Head of caudate nucleus (tissue), 42 donors: ENCODE measurements at regions not wholly inside any gene's neighbourhood (a gene's known extent, or its start where the extent isn't known, plus 50 kb on each side); places are given as distances from the start of the nearest gene placed in this dataset.
A peak's percentile ranks its signal among the peaks of the same experiment; 100 is the strongest.

Experiments
- DNase-seq, 42 donors: peaks; one replicate each; pipeline versions ENCODE4 v3.0.0 to v3.0.0-alpha.2; 2020 to 2021; ENCODE audit warnings: mixed read lengths in 7 of 42
- intact Hi-C: fragments of 100-400 bp; cut with DNase I; formaldehyde crosslinking; loops from one replicate; pipeline ENCODE4 v1.15.0; 2022

- no peak for DNase-seq
- intact Hi-C loops: no loop called here
These were observed 154.0 kb upstream of the MANEA start for GRCh38 chr6:95423331-95423730.

- intact Hi-C loops: no loop called here
- peak in 34 of 42 donors; percentile 7 to 79 (median 50) for DNase-seq
These were observed 145.6 kb upstream of the MANEA start for GRCh38 chr6:95431637-95432228.

GRCh38 chr6:95439741-95440140 is 137.6 kb upstream of the MANEA start:
- intact Hi-C loops: no loop called here
- no peak for DNase-seq

GRCh38 chr6:95448208-95448607 is 129.1 kb upstream of the MANEA start:
- intact Hi-C loops: no loop called here
- DNase-seq: no peak

- DNase-seq: no peak
- intact Hi-C loops: no loop called here
These were observed 107.8 kb upstream of the MANEA start for GRCh38 chr6:95469511-95469910.

- intact Hi-C loops: no loop called here
These were observed 98.4 kb upstream of the MANEA start for GRCh38 chr6:95478941-95479340.

GRCh38 chr6:95487817-95488216 is 89.5 kb upstream of the MANEA start:
- DNase-seq: no peak
- intact Hi-C loops: no loop called here

More at GRCh38 chr6:95478941-95479340, 98.4 kb upstream of the MANEA start:
- no peak for DNase-seq

GRCh38 chr6:95489185-95489863 is 88.0 kb upstream of the MANEA start:
- DNase-seq: no peak
- intact Hi-C loops: no loop called here

GRCh38 chr6:95496769-95497426 is 80.4 kb upstream of the MANEA start:
- intact Hi-C loops: no loop called here
- no peak for DNase-seq

- intact Hi-C loops: no loop called here
- DNase-seq: no peak
These were observed 76.1 kb upstream of the MANEA start for GRCh38 chr6:95501032-95501904.

- intact Hi-C loops: no loop called here
- DNase-seq: no peak
These were observed 73.8 kb upstream of the MANEA start for GRCh38 chr6:95503568-95503967.

GRCh38 chr6:95511404-95511803 is 65.9 kb upstream of the MANEA start:
- no peak for DNase-seq
- intact Hi-C loops: no loop called here

- no peak for DNase-seq
These were observed 61.4 kb upstream of the MANEA start for GRCh38 chr6:95515975-95516374.

GRCh38 chr6:95517004-95517403 is 60.3 kb upstream of the MANEA start:
- intact Hi-C loops: no loop called here
- DNase-seq: no peak

More at GRCh38 chr6:95515975-95516374, 61.4 kb upstream of the MANEA start:
- intact Hi-C loops: no loop called here

GRCh38 chr6:95517568-95517967 is 59.8 kb upstream of the MANEA start:
- intact Hi-C loops: no loop called here
- no peak for DNase-seq

- intact Hi-C loops: no loop called here
These were observed 58.6 kb upstream of the MANEA start for GRCh38 chr6:95518630-95519227.

GRCh38 chr6:95519228-95520037 is 57.9 kb upstream of the MANEA start:
- DNase-seq: no peak
- intact Hi-C loops: no loop called here

More at GRCh38 chr6:95518630-95519227, 58.6 kb upstream of the MANEA start:
- DNase-seq: no peak

GRCh38 chr6:95521181-95521580 is 56.2 kb upstream of the MANEA start:
- intact Hi-C loops: no loop called here
- DNase-seq: no peak
